HL-60 (cell line): ENCODE measurements at regions not wholly inside any gene's neighbourhood (a gene's known extent, or its start where the extent isn't known, plus 50 kb on each side); places are given as distances from the start of the nearest gene placed in this dataset.

ENCODE experiments used
- DNase-seq, 2 experiments: peaks; one replicate each; pipeline ENCODE4 v3.0.0-alpha.2; 2010 to 2020; ENCODE audit warnings: low read depth in 1 of 2, low spot score in 1 of 2
- H3K27ac ChIP-seq: fragments of 250-450 bp; sonication (Bioruptor Pico); replicated peaks from 2 replicates; pipeline ENCODE4 v1.5.1; 2020; ENCODE audit warnings: mild to moderate bottlenecking, moderate library complexity
- H3K27me3 ChIP-seq: fragments of 250-450 bp; sonication (Bioruptor Pico); 2 replicates; pipeline ENCODE4 v1.5.1; 2021; ENCODE audit warnings: mild to moderate bottlenecking, moderate library complexity; ENCODE audit not compliant: insufficient read depth, poor library complexity, severe bottlenecking
- H3K4me3 ChIP-seq: replicated peaks from 2 replicates; pipeline ENCODE4 v1.5.1; 2011; ENCODE audit warnings: mild to moderate bottlenecking, control low read depth, low read length; ENCODE audit not compliant: insufficient read depth
- CTCF ChIP-seq: IDR thresholded peaks from one replicate; pipeline ENCODE4 v1.5.1; 2011; ENCODE audit warnings: low read length, control low read depth, inconsistent platforms; ENCODE audit not compliant: insufficient read depth
- GABPA ChIP-seq: IDR thresholded peaks from 2 replicates; pipeline ENCODE4 v1.6.1; 2012; ENCODE audit warnings: low read depth
- POLR2AphosphoS5 ChIP-seq: IDR thresholded peaks from 2 replicates; pipeline ENCODE4 v1.6.1; 2012; ENCODE audit warnings: low read depth
- REST ChIP-seq: IDR thresholded peaks from 2 replicates; pipeline ENCODE4 v1.6.1; 2012; ENCODE audit warnings: low read depth; ENCODE audit not compliant: insufficient replicate concordance
- SPI1 ChIP-seq: IDR thresholded peaks from 2 replicates; pipeline ENCODE4 v1.6.1; 2012; ENCODE audit warnings: low read depth, mild to moderate bottlenecking, borderline replicate concordance

GRCh38 chr6:145023116-145023726, 712.1 kb downstream of the EPM2A start:
- no peak for DNase-seq
- TF ChIP-seq POLR2AphosphoS5 (no peak), CTCF (no peak), GABPA (no peak), REST (no peak), SPI1 (no peak)
- Histone ChIP-seq H3K4me3 (no peak overlapping the region), H3K27me3 (no peaks in the 10 kb centered on the region), H3K27ac (no peak overlapping the region)

GRCh38 chr6:145025488-145025887, 709.8 kb downstream of the EPM2A start:
- H3K27me3 ChIP-seq, result no peaks in the 10 kb centered on the region
- H3K4me3 ChIP-seq, result no peak overlapping the region
- no peak for DNase-seq
- H3K27ac ChIP-seq, result no peak overlapping the region
- TF ChIP-seq POLR2AphosphoS5, result no peak
- TF ChIP-seq REST, result no peak
- no peak for TF ChIP-seq CTCF
- no peak for TF ChIP-seq SPI1
- no peak for TF ChIP-seq GABPA

GRCh38 chr6:145026267-145026679, 709.0 kb downstream of the EPM2A start:
- no peak overlapping the region for H3K27ac ChIP-seq
- H3K27me3 ChIP-seq, result no peaks in the 10 kb centered on the region
- TF ChIP-seq CTCF (no peak), SPI1 (no peak)
- DNase-seq, result no peak
- H3K4me3 ChIP-seq, result no peak overlapping the region

- peak in 1 of 2 experiments; percentile 20 for DNase-seq
Measured at GRCh38 chr6:145028144-145028818, 707.0 kb downstream of the EPM2A start.

More at GRCh38 chr6:145028144-145028818, 707.0 kb downstream of the EPM2A start:
- Histone ChIP-seq H3K27me3 (no peaks in the 10 kb centered on the region), H3K4me3 (no peak overlapping the region), H3K27ac (no peak overlapping the region)
- TF ChIP-seq CTCF, result peak; percentile 24
- TF ChIP-seq REST, result no peak
